Hepatocyte (in vitro differentiated cells): ENCODE measurements at regions not wholly inside any gene's neighbourhood (a gene's known extent, or its start where the extent isn't known, plus 50 kb on each side); places are given as distances from the start of the nearest gene placed in this dataset.

Experiments
- DNase-seq: peaks from one replicate; pipeline ENCODE4 v3.0.0-alpha.2; 2016; ENCODE audit warnings: low spot score
- H2AFZ ChIP-seq: fragments of 200-600 bp; sonication (generic); 2 replicates; pipeline ENCODE4 v1.6.0; 2016; ENCODE audit warnings: antibody characterized with exemption, mild to moderate bottlenecking
- H3K27ac ChIP-seq: fragments of 200-600 bp; sonication (generic); 2 replicates; pipeline ENCODE4 v1.5.1; 2016; ENCODE audit warnings: mild to moderate bottlenecking
- H3K27me3 ChIP-seq: fragments of 200-600 bp; sonication (generic); 2 replicates; pipeline ENCODE4 v1.6.1; 2016
- H3K36me3 ChIP-seq: fragments of 200-600 bp; sonication (generic); replicated peaks from 2 replicates; pipeline ENCODE4 v1.5.1; 2016; ENCODE audit warnings: low read depth; ENCODE audit not compliant: insufficient read depth
- H3K4me1 ChIP-seq: fragments of 200-600 bp; sonication (generic); 2 replicates; pipeline ENCODE4 v1.5.1; 2016; ENCODE audit warnings: mild to moderate bottlenecking, moderate library complexity; ENCODE audit not compliant: insufficient read depth
- H3K4me2 ChIP-seq: fragments of 200-600 bp; sonication (generic); 2 replicates; pipeline ENCODE4 v1.6.0; 2016
- H3K4me3 ChIP-seq: fragments of 200-600 bp; sonication (generic); 2 replicates; pipeline ENCODE4 v1.5.1; 2016; ENCODE audit warnings: mild to moderate bottlenecking
- H3K79me2 ChIP-seq: fragments of 200-600 bp; sonication (generic); 2 replicates; pipeline ENCODE4 v1.6.0; 2017; ENCODE audit warnings: mild to moderate bottlenecking
- H3K9me2 ChIP-seq: fragments of 200-600 bp; sonication (generic); replicated peaks from 2 replicates; pipeline ENCODE4 v1.6.0; 2017; ENCODE audit warnings: mild to moderate bottlenecking; ENCODE audit not compliant: insufficient read depth
- H3K9me3 ChIP-seq: fragments of 200-600 bp; sonication (generic); 2 replicates; pipeline ENCODE4 v1.5.1; 2016; ENCODE audit warnings: low read depth, mild to moderate bottlenecking
- H4K20me1 ChIP-seq: fragments of 200-600 bp; sonication (generic); 2 replicates; pipeline ENCODE4 v1.6.0; 2016; ENCODE audit warnings: mild to moderate bottlenecking; ENCODE audit not compliant: insufficient read depth, poor library complexity, severe bottlenecking
- EZH2 ChIP-seq: fragments of 200-600 bp; sonication (generic); IDR thresholded peaks from 2 replicates; pipeline ENCODE4 v1.6.1; 2016; ENCODE audit warnings: antibody characterized with exemption, mild to moderate bottlenecking, borderline replicate concordance
- EZH2phosphoT487 ChIP-seq: fragments of 200-600 bp; sonication (generic); IDR thresholded peaks from one replicate; pipeline ENCODE4 v1.6.1; 2018; ENCODE audit warnings: antibody characterized with exemption, mild to moderate bottlenecking, low read depth, moderate library complexity; ENCODE audit not compliant: unreplicated experiment, severe bottlenecking
- WGBS: methylation state at CpG from one replicate; pipeline ENCODE4 v1.1.6; 2016; ENCODE audit warnings: low lambda C conversion rate; ENCODE audit errors: missing lambda C conversion rate; 5-methylcytosine and 5-hydroxymethylcytosine counted together
- TF ChIP-seq, protein P1 (sequence below): fragments of 200-600 bp; sonication (generic); IDR thresholded peaks from 2 replicates; pipeline ENCODE4 v1.5.1; 2016; ENCODE audit warnings: antibody characterized with exemption, mild to moderate bottlenecking; ENCODE audit not compliant: poor library complexity

DNA sequence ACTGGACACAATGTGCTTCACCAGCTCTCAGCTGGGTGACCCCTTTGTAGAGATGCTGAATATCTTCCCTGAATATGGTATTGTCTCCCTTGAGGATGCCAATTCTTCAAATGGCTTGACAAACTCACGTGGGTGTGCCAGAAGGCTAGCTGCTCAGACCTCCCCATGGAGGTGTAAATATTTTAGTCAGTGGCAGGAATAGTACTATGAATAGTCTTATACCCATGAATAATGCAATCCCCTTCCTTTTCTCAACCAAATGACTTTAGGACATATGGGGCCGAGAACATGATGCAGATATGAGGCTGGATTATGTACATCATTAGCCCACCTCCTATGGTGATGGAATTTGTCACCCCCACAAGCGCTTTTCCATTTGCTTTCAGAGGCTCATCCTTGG, 401.8 kb downstream of the ADRA2A start:
- no peak overlapping the region for H3K4me2 ChIP-seq
- no peaks in the 10 kb centered on the region for H3K27me3 ChIP-seq
- no peaks in the 10 kb centered on the region for H3K9me2 ChIP-seq
- no peaks in the 10 kb centered on the region for H3K79me2 ChIP-seq
- no peaks in the 10 kb centered on the region for H4K20me1 ChIP-seq
- TF ChIP-seq EZH2phosphoT487 (no peak), EZH2 (no peak)
- TF ChIP-seq, protein P1, sequence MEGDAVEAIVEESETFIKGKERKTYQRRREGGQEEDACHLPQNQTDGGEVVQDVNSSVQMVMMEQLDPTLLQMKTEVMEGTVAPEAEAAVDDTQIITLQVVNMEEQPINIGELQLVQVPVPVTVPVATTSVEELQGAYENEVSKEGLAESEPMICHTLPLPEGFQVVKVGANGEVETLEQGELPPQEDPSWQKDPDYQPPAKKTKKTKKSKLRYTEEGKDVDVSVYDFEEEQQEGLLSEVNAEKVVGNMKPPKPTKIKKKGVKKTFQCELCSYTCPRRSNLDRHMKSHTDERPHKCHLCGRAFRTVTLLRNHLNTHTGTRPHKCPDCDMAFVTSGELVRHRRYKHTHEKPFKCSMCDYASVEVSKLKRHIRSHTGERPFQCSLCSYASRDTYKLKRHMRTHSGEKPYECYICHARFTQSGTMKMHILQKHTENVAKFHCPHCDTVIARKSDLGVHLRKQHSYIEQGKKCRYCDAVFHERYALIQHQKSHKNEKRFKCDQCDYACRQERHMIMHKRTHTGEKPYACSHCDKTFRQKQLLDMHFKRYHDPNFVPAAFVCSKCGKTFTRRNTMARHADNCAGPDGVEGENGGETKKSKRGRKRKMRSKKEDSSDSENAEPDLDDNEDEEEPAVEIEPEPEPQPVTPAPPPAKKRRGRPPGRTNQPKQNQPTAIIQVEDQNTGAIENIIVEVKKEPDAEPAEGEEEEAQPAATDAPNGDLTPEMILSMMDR, result no peak
- no peaks in the 10 kb centered on the region for H3K4me1 ChIP-seq
- no peaks in the 10 kb centered on the region for H3K36me3 ChIP-seq
- H3K9me3 ChIP-seq, result no peaks in the 10 kb centered on the region
- 93% methylated on average over 3 of the region's 3 CpGs for WGBS
- no peak overlapping the region for H2AFZ ChIP-seq
- no peak overlapping the region for H3K4me3 ChIP-seq
- no peak for DNase-seq
- H3K27ac ChIP-seq, result no peak overlapping the region

DNA sequence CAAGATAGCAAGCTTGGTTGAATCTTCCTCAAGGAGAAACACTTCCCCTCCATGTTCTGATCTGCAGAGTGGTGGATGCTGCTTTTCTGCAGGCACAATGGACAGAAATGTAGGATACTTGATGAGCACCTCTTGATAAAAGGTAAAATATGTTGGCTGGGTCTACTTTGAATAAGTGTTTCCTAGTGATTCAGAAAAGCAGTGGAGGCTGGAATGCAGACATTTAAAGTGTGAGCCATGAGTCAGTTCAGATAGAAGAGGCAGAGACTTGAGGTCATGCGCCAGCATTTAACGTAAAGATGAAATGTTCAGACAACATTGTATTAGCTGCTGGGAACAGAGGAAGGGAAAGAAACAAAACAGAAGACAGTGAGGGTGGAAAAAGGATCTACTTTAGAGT, 403.1 kb downstream of the ADRA2A start:
- H2AFZ ChIP-seq, result no peak overlapping the region
- no peaks in the 10 kb centered on the region for H3K4me1 ChIP-seq
- H3K4me3 ChIP-seq, result no peak overlapping the region
- H4K20me1 ChIP-seq, result no peaks in the 10 kb centered on the region
- DNase-seq, result no peak
- WGBS, result 56% methylated on average over 2 of the region's 2 CpGs
- no peaks in the 10 kb centered on the region for H3K36me3 ChIP-seq
- no peaks in the 10 kb centered on the region for H3K9me3 ChIP-seq
- TF ChIP-seq, protein P1, result no peak
- TF ChIP-seq EZH2phosphoT487, result no peak
- no peak for TF ChIP-seq EZH2
- H3K9me2 ChIP-seq, result no peaks in the 10 kb centered on the region
- H3K27ac ChIP-seq, result no peak overlapping the region
- H3K79me2 ChIP-seq, result no peaks in the 10 kb centered on the region
- H3K27me3 ChIP-seq, result no peaks in the 10 kb centered on the region
- H3K4me2 ChIP-seq, result no peak overlapping the region

DNA sequence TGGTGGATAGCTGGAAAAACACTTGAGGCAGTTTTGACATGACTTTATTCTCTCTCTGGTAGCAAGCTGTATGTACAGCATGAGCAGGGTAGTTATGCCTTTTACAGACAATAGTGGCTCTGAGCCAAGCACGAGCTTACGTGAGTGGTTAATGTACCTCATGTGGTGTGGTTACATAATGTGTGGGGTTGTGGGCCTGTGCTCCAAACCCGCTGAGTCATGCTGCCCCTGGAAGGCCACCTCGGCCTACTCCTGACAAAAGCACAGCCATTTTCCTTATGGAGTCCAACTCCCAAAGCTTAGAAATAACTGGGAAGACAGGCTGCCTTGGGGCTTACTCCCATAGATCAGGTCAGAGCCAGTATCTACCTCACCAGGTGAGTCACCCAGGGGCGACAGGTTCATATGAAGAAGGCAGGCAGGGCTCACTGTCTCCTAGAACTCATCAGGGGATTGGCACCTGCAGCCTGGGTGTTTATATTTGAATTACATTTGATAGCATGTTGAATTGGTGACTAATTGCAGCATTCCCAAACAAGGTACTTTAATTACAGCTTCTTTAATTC, 404.5 kb downstream of the ADRA2A start:
- Histone ChIP-seq H3K4me1 (no peaks in the 10 kb centered on the region), H3K27me3 (no peaks in the 10 kb centered on the region), H3K79me2 (no peaks in the 10 kb centered on the region), H3K27ac (no peak overlapping the region), H3K4me3 (no peak overlapping the region), H3K9me3 (no peaks in the 10 kb centered on the region), H2AFZ (no peak overlapping the region), H3K4me2 (no peak overlapping the region), H3K36me3 (no peaks in the 10 kb centered on the region), H4K20me1 (no peaks in the 10 kb centered on the region), H3K9me2 (no peaks in the 10 kb centered on the region)
- DNase-seq, result no peak
- TF ChIP-seq EZH2phosphoT487 (no peak), EZH2 (no peak)
- TF ChIP-seq, protein P1, result no peak
- WGBS, result 81% methylated on average over 5 of the region's 5 CpGs

DNA sequence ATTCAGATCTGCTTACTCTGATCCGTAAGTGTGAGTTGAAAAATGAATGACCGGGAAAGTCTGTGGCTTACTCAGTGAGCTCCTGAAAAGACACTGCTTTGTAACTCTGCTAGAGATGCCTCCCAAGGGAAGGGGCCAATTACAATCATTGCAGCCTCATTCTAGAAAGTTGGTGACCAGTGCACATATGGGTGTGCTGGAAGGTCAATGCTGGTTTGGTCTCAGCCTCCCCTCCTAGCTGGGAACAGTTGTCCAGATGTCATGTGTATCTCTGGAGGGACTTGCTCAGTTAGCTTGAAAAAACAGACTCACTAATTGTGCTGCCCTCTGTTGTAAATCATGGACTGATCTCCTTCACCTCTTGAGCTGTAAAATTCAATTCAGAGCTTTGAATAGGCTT, 405.0 kb downstream of the ADRA2A start:
- Histone ChIP-seq H3K27ac (no peak overlapping the region), H3K9me3 (no peaks in the 10 kb centered on the region), H3K9me2 (no peaks in the 10 kb centered on the region), H3K4me2 (no peak overlapping the region), H2AFZ (no peak overlapping the region), H3K36me3 (no peaks in the 10 kb centered on the region), H3K4me1 (no peaks in the 10 kb centered on the region), H3K27me3 (no peaks in the 10 kb centered on the region), H3K4me3 (no peak overlapping the region), H3K79me2 (no peaks in the 10 kb centered on the region), H4K20me1 (no peaks in the 10 kb centered on the region)
- WGBS, result 82% methylated on average over 2 of the region's 2 CpGs
- DNase-seq, result no peak
- TF ChIP-seq EZH2, result no peak
- TF ChIP-seq, protein P1, result no peak
- TF ChIP-seq EZH2phosphoT487, result no peak
